ENCODE measurements at regions not wholly inside any gene's neighbourhood (a gene's known extent, or its start where the extent isn't known, plus 50 kb on each side); places are given as distances from the start of the nearest gene placed in this dataset.

DNA sequence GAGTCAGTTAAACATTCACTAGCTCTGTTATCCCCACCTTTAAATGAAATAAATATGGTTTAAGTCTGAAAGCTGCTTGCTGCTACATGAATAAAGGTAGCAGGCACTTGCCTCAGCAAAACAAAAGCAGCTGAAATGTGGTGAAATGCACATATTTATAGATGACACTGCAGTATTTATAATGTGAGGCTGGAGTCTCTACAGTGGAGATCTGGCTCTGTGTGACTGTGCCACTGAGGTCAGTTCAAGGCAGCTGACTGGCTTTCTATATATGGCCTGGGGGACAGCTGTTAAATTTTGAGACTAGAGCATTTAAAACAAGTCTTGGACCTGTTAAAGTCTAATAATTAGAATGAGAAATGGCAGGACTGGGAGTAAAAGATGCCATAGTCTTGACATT, 859.6 kb upstream of the SEMA6A start:
- no peak for DNase-seq (ENCODE audit: low spot score in 2 of 2)
- Histone ChIP-seq H3K36me3 (no peaks in the 10 kb centered on the region), H3K4me3 (no peak overlapping the region), H3K27me3 (no peaks in the 10 kb centered on the region), H3K27ac (no peak overlapping the region), H3K4me1 (no peaks in the 10 kb centered on the region), H3K9me3 (no peaks in the 10 kb centered on the region)
- TF ChIP-seq POLR2A (IDR thresholded peaks at IDR 0.05) (no peak), EP300 (IDR thresholded peaks at IDR 0.05) (no peak), POLR2AphosphoS5 (IDR thresholded peaks at IDR 0.05) (no peak)
- TF ChIP-seq, protein P1, sequence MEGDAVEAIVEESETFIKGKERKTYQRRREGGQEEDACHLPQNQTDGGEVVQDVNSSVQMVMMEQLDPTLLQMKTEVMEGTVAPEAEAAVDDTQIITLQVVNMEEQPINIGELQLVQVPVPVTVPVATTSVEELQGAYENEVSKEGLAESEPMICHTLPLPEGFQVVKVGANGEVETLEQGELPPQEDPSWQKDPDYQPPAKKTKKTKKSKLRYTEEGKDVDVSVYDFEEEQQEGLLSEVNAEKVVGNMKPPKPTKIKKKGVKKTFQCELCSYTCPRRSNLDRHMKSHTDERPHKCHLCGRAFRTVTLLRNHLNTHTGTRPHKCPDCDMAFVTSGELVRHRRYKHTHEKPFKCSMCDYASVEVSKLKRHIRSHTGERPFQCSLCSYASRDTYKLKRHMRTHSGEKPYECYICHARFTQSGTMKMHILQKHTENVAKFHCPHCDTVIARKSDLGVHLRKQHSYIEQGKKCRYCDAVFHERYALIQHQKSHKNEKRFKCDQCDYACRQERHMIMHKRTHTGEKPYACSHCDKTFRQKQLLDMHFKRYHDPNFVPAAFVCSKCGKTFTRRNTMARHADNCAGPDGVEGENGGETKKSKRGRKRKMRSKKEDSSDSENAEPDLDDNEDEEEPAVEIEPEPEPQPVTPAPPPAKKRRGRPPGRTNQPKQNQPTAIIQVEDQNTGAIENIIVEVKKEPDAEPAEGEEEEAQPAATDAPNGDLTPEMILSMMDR (IDR thresholded peaks at IDR 0.05), result no peak

GRCh38 chr5:117433818-117434217, 859.2 kb upstream of the SEMA6A start:
- Histone ChIP-seq H3K27ac (no peak overlapping the region), H3K4me1 (no peaks in the 10 kb centered on the region), H3K4me3 (no peak overlapping the region), H3K9me3 (no peaks in the 10 kb centered on the region), H3K27me3 (no peaks in the 10 kb centered on the region), H3K36me3 (no peaks in the 10 kb centered on the region)
- WGBS, result 31% methylated on average over 1 of the region's 1 CpG
- DNase-seq (ENCODE audit: low spot score in 2 of 2), result no peak
- no peak for TF ChIP-seq POLR2A (IDR thresholded peaks at IDR 0.05)
- TF ChIP-seq, protein P1 (IDR thresholded peaks at IDR 0.05), result no peak
- no peak for TF ChIP-seq POLR2AphosphoS5 (IDR thresholded peaks at IDR 0.05)
- no peak for TF ChIP-seq EP300 (IDR thresholded peaks at IDR 0.05)

- no peaks in the 10 kb centered on the region for H3K27me3 ChIP-seq
- WGBS, result 82% methylated on average over 3 of the region's 3 CpGs
- no peaks in the 10 kb centered on the region for H3K36me3 ChIP-seq
- DNase-seq (ENCODE audit: low spot score in 2 of 2), result no peak
- no peak overlapping the region for H3K4me3 ChIP-seq
- TF ChIP-seq POLR2AphosphoS5 (IDR thresholded peaks at IDR 0.05) (no peak), POLR2A (IDR thresholded peaks at IDR 0.05) (no peak), EP300 (IDR thresholded peaks at IDR 0.05) (no peak)
- TF ChIP-seq, protein P1 (IDR thresholded peaks at IDR 0.05), result no peak
- no peaks in the 10 kb centered on the region for H3K9me3 ChIP-seq
- no peak overlapping the region for H3K27ac ChIP-seq
- H3K4me1 ChIP-seq, result no peaks in the 10 kb centered on the region
These were observed 856.5 kb upstream of the SEMA6A start for GRCh38 chr5:117431091-117431490.

- WGBS, result 72% methylated on average over 3 of the region's 3 CpGs
- no peaks in the 10 kb centered on the region for H3K9me3 ChIP-seq
- no peaks in the 10 kb centered on the region for H3K27me3 ChIP-seq
- no peaks in the 10 kb centered on the region for H3K4me1 ChIP-seq
- no peak overlapping the region for H3K4me3 ChIP-seq
- no peak for TF ChIP-seq EP300 (IDR thresholded peaks at IDR 0.05)
- TF ChIP-seq, protein P1 (IDR thresholded peaks at IDR 0.05), result no peak
- TF ChIP-seq POLR2AphosphoS5 (IDR thresholded peaks at IDR 0.05), result no peak
- TF ChIP-seq POLR2A (IDR thresholded peaks at IDR 0.05), result no peak
- H3K36me3 ChIP-seq, result no peaks in the 10 kb centered on the region
- H3K27ac ChIP-seq, result no peak overlapping the region
- no peak for DNase-seq (ENCODE audit: low spot score in 2 of 2)
These were observed 850.5 kb upstream of the SEMA6A start for GRCh38 chr5:117425163-117425562.

DNA sequence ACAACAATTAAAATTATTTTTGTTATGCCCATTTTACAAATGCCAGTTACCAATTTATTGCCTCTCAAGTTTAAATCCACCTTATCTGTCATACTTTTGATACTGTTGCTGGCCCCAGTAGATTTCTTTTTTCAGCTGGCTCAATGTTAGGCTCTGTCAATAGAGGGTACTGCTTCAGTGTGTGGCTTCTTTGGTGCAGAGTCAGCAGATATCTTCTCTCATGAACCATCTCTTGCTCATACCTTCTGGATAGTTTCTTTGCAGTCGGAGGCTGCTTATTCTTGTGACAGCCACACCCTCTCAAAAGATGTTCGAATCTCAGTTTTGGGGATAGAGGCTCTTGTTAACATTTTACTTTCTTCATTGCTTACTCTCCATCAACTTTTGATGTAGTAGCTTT, 849.9 kb upstream of the SEMA6A start:
- no peaks in the 10 kb centered on the region for H3K36me3 ChIP-seq
- no peak for DNase-seq (ENCODE audit: low spot score in 2 of 2)
- H3K27me3 ChIP-seq, result no peaks in the 10 kb centered on the region
- WGBS, result 88% methylated on average over 2 of the region's 2 CpGs
- no peak for TF ChIP-seq POLR2AphosphoS5 (IDR thresholded peaks at IDR 0.05)
- no peak for TF ChIP-seq EP300 (IDR thresholded peaks at IDR 0.05)
- no peak for TF ChIP-seq POLR2A (IDR thresholded peaks at IDR 0.05)
- TF ChIP-seq, protein P1 (IDR thresholded peaks at IDR 0.05), result no peak
- no peak overlapping the region for H3K4me3 ChIP-seq
- H3K27ac ChIP-seq, result no peak overlapping the region
- H3K9me3 ChIP-seq, result no peaks in the 10 kb centered on the region
- no peaks in the 10 kb centered on the region for H3K4me1 ChIP-seq
